Limb (tissue), 2 donors: ENCODE measurements at regions not wholly inside any gene's neighbourhood (a gene's known extent, or its start where the extent isn't known, plus 50 kb on each side); places are given as distances from the start of the nearest gene placed in this dataset.
A peak's percentile ranks its signal among the peaks of the same experiment; 100 is the strongest.
"Not testable (repeated sequence)": the region's sequence is repeated elsewhere in the genome, so short reads cannot be mapped to it uniquely, and the experiment has no call there.

Source experiments
- DNase-seq, 2 donors: peaks; one replicate each; pipeline ENCODE4 v3.0.0-alpha.2; 2016; ENCODE audit errors: extremely low spot score in 2 of 2

- DNase-seq = no peak
Measured at GRCh38 chr2:240371129-240372000, 64.1 kb upstream of the GPC1 start.

- DNase-seq = peak in 1 of 2 donors; percentile 60
Measured at GRCh38 chr2:240372101-240372500, 63.4 kb upstream of the GPC1 start.

- no peak for DNase-seq
Measured at GRCh38 chr2:240373289-240373885, 62.1 kb upstream of the GPC1 start.

GRCh38 chr2:240374085-240374907 is 61.2 kb upstream of the GPC1 start:
- DNase-seq = no peak

GRCh38 chr2:240375024-240375645 is 60.3 kb upstream of the GPC1 start:
- DNase-seq = no peak

- no peak for DNase-seq
Measured at GRCh38 chr2:240376739-240377138, 58.7 kb upstream of the GPC1 start.

- no peak for DNase-seq
Measured at GRCh38 chr2:240377366-240377765, 58.1 kb upstream of the GPC1 start.

GRCh38 chr2:240379089-240379636 is 56.3 kb upstream of the GPC1 start:
- no peak for DNase-seq

- DNase-seq = no peak
Measured at GRCh38 chr2:240383099-240383758, 52.2 kb upstream of the GPC1 start.

- DNase-seq = peak in 1 of 2 donors; percentile 27
Measured at GRCh38 chr2:240383871-240384700, 51.4 kb upstream of the GPC1 start.

- DNase-seq = peak in 1 of 2 donors; percentile 34
Measured at GRCh38 chr2:240384711-240385450, 50.6 kb upstream of the GPC1 start.

GRCh38 chr2:240385451-240386161 is 49.9 kb upstream of the GPC1 start:
- DNase-seq = not testable (repeated sequence)
